Fibroblast of peridontal ligament (primary cell): ENCODE measurements at regions not wholly inside any gene's neighbourhood (a gene's known extent, or its start where the extent isn't known, plus 50 kb on each side); places are given as distances from the start of the nearest gene placed in this dataset.
A peak's percentile ranks its signal among the peaks of the same experiment; 100 is the strongest.
"Not testable (repeated sequence)": the region's sequence is repeated elsewhere in the genome, so short reads cannot be mapped to it uniquely, and the experiment has no call there.

Experiments
- DNase-seq: peaks from one replicate; pipeline ENCODE4 v3.0.0-alpha.2; 2010; ENCODE audit errors: extremely low read depth

- DNase-seq, result no peak
Observed at GRCh38 chr5:97480313-97480712, 297.3 kb upstream of the RIOK2 start.

- DNase-seq, result no peak
Observed at GRCh38 chr5:97488126-97488668, 305.1 kb upstream of the RIOK2 start.

- no peak for DNase-seq
Observed at GRCh38 chr5:97489010-97489840, 306.2 kb upstream of the RIOK2 start.

GRCh38 chr5:97494465-97494864 lies 311.4 kb upstream of the RIOK2 start:
- no peak for DNase-seq

- DNase-seq, result no peak
Observed at GRCh38 chr5:97495301-97495700, 312.3 kb upstream of the RIOK2 start.

- DNase-seq, result no peak
Observed at GRCh38 chr5:97496037-97496436, 313.0 kb upstream of the RIOK2 start.

- DNase-seq, result no peak
Observed at GRCh38 chr5:97498657-97499056, 315.6 kb upstream of the RIOK2 start.

- no peak for DNase-seq
Observed at GRCh38 chr5:97499605-97500004, 316.6 kb upstream of the RIOK2 start.

GRCh38 chr5:97501286-97501964 lies 318.4 kb upstream of the RIOK2 start:
- DNase-seq, result no peak

GRCh38 chr5:97501965-97502305 lies 318.9 kb upstream of the RIOK2 start:
- peak; percentile 5 for DNase-seq

GRCh38 chr5:97508864-97509263 lies 325.8 kb upstream of the RIOK2 start:
- no peak for DNase-seq

- not testable (repeated sequence) for DNase-seq
Observed at GRCh38 chr5:97519565-97519964, 336.5 kb upstream of the RIOK2 start.

- not testable (repeated sequence) for DNase-seq
Observed at GRCh38 chr5:97523336-97523735, 340.3 kb upstream of the RIOK2 start.

- DNase-seq, result no peak
Observed at GRCh38 chr5:97525780-97526179, 342.7 kb upstream of the RIOK2 start.

GRCh38 chr5:97528941-97529340 lies 345.9 kb upstream of the RIOK2 start:
- DNase-seq, result peak; percentile 90

- no peak for DNase-seq
Observed at GRCh38 chr5:97529354-97529985, 346.4 kb upstream of the RIOK2 start.

GRCh38 chr5:97531549-97531948 lies 348.5 kb upstream of the RIOK2 start:
- DNase-seq, result no peak

GRCh38 chr5:97534166-97534565 lies 351.1 kb upstream of the RIOK2 start:
- peak; percentile 99 for DNase-seq

GRCh38 chr5:97536683-97537082 lies 353.6 kb upstream of the RIOK2 start:
- no peak for DNase-seq

GRCh38 chr5:97538912-97539311 lies 355.9 kb upstream of the RIOK2 start:
- DNase-seq, result no peak

GRCh38 chr5:97541864-97542263 lies 358.8 kb upstream of the RIOK2 start:
- no peak for DNase-seq

GRCh38 chr5:97542469-97542868 lies 359.4 kb upstream of the RIOK2 start:
- DNase-seq, result no peak

GRCh38 chr5:97543166-97543565 lies 360.1 kb upstream of the RIOK2 start:
- no peak for DNase-seq
